GM21526 (cell line): ENCODE measurements at regions not wholly inside any gene's neighbourhood (a gene's known extent, or its start where the extent isn't known, plus 50 kb on each side); places are given as distances from the start of the nearest gene placed in this dataset.
A peak's percentile ranks its signal among the peaks of the same experiment; 100 is the strongest.

Source experiments
- ATAC-seq: cut with Tn5 transposase; IDR thresholded peaks from one replicate; pipeline ENCODE4 v1.9.1; 2021; ENCODE audit warnings: moderate library complexity; ENCODE audit not compliant: unreplicated experiment, low FRiP score

DNA sequence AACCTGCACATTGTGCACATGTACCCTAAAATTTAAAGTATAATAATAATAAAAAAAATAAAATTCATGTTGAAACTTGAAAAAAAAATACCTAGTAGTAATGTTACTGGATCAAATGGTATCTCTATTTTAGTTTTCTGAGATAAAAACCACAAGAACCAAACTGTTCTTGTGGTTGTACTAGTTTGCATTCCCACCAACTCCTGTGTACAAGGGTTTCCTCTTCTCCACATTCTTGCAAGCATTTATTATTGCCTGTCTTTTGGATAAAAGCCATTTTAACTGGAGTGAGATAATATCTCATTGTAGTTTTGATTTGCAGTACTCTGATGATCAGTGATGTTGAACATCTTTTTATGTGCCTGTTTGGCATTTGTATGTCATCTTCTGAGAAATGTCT is 177.7 kb downstream of the KIF20B start:
- ATAC-seq: no peak

- ATAC-seq: peak; percentile 41
Measured at GRCh38 chr10:89887406-89887805, 186.0 kb downstream of the KIF20B start.

DNA sequence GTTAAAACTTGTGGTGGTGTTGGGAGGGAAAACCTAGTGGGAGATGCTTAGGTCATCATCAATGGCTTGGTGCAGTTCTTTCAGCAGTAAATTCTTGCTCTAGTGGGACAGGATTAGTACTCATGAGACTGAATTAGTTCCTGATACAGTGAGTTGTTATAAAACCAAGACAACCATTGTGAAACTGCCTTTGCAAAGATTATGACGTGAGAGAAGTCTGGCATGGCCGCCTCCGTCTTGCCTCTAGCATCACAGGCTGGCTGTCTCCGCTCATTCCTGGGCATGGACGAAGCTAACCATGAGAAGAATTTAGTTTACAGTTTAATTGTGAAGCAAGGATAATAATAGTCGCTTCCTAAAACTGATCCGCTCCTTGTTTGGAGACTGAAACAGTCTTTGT is 186.4 kb downstream of the KIF20B start:
- peak; percentile 62 for ATAC-seq

GRCh38 chr10:89888321-89889070 is 187.1 kb downstream of the KIF20B start:
- ATAC-seq: peak; percentile 71

GRCh38 chr10:89889606-89890005 is 188.2 kb downstream of the KIF20B start:
- ATAC-seq: no peak

DNA sequence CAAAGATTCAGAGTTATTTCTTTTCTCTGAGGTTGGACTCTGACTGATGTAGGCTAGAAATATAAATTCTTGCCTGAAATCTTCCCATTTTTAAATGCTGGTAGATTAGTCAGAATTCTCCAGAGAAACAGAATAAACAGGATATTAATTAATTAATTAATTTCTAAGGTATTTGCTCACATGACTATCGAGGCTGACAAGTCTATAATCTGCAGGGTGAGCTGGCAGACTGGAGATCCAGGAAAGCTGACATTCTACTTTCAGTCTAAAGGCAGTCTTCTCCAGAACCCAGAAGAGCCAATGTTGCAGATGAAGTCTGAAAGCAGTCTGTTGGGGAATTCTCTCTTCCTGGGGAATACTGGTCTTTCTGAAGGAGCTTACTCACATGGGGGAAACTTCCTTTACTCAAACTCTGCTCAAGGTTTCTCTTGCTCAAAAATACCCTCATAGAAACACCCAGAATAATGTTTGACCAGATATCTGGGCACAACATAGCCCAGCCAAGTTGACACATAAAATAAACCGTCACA is 189.7 kb downstream of the KIF20B start:
- no peak for ATAC-seq

DNA sequence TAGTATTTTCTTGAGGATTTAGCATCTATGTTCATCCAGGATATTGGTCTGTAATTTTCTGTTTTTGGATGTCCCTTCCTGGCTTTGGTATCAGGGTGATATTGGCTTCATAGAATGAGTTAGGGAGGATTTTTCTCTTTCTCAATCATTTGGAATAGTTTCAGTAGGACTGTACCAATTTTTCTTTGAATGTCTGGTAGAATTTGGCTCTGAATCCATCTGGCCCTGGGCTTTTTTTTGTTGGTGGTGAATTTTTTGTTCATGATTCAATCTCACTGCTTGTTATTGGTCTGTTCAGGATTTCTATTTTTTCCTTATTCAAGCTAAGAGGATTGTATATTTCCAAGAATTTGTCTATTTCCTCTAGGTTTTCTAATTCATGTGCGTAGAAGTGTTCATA is 192.7 kb downstream of the KIF20B start:
- no peak for ATAC-seq

DNA sequence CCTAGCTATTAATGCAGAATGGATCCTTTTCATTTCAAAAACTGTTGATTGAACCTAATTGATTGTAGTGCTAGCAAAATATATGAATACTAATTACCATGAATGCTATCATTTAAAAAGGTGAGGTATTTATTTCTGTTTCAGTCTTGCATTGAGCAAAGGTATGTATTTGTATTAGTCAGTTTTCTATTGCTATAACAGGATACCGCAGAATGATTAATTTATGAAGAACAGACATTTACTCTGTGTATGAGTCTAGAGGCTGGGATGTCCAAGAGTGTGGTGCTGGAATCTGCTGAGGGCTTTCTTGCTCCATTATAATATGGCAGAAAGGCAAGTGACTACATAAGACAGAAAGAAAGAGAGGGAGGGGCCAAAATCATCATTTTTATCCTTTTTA is 199.2 kb downstream of the KIF20B start:
- no peak for ATAC-seq

DNA sequence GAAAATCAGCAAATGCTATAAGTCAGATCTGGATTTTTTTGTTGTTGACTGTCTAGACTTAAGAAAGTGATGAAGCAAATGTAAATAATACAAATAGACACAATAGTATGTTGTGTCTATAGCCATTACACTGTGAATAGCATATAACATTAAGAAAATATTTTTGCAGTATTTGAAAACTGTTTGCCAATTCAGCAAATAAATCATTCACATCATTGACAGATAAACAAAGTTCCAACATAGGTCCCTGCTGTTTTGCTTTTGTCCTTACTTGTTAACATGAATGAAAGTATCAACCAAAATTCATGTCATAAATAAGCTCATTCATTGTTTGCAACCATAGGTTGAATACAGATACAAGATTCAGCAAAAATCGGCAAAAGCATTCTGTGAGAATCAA is 200.5 kb downstream of the KIF20B start:
- ATAC-seq: no peak

DNA sequence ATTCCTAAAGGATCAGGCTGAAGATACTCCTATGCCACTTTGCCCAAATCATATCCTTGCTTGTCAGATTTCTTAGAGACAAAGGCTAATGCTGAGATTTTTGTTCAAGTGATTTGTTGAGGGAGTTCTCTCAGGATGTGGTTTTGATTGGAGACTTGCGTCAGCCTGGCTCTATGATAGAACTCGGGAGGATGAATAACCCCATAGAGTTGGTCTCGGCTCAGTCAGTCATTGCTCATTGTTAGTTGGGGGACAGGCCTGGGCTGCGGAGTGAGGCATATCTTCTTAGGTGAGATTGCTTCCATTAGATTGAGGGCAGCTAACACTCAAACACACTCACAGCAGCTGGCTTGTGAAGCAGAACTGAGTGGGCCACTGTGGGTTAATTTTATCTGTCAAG is 203.4 kb downstream of the KIF20B start:
- ATAC-seq: no peak

DNA sequence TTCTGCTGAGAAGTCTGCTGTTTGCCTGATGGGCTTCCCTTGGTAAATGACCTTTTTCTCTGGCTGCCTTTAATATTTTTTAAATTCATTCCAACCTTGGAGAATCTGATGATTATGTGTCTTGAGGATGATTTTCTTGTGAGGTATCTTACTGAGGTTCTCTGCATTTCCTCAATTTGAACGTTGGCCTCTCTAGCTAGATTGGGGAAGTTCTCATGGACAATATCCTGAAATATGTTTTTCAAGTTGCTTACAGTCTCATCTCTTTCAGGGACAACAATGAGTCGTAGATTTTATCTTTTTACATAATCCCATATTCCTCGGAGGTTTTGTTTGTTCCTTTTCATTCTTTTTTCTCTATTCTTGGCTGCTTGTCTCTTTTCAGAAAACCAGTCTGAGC is 208.4 kb downstream of the KIF20B start:
- ATAC-seq: no peak

- ATAC-seq: no peak
Measured at GRCh38 chr10:89915021-89915420, 213.6 kb downstream of the KIF20B start.

DNA sequence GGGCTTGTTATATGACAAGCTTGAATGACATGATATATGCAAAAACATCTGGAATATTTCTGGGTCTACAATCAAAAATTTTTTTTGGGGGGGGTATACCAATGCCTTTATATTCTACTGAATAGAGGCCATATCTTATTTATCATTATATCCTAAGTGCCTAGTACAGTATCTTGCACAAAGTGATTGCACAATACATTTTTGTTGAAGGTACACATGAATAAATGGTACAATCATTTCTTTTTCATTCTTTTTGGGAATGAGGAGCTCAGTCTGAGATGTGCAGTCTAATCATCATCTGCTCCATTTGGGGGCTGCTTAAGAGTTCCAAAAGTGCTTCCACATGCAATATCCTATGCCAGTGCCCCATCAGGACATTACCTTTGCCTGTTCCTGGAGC is 214.6 kb downstream of the KIF20B start:
- ATAC-seq: no peak

DNA sequence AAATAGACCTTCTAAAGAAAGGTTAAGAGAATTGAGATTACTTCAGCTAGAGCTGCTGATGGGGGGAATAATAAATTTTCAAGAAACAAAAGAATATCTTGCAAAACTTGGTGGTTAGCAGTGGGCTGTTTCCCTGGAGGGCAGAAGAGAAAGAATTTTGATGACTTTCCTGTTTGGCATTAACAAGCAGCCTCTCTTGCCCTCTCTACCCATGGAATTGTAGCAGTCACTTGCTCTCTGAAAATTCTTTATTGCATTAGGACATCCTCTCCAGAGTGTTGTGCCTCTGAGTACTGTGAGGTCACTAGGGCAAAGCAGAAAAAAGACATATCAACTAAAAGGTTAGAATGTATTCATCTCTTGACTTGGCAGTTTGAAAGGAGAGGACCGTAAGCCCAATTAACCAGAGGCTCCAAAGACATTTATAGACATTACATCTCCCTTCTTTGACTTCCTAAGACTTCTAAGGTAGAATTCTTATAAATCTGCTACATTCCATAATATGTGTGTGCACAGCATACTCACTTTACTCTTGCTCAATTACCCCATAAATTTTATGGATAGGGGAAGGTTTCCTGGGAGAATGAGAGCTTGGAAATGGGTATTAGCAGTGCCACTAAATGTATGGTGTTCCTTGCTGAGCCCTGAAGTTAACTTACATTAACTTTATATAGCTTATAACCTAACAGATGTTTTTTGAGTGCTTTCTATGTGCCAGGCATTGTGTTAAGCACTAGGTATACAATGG is 215.3 kb downstream of the KIF20B start:
- no peak for ATAC-seq

GRCh38 chr10:89921403-89921802 is 220.0 kb downstream of the KIF20B start:
- no peak for ATAC-seq

DNA sequence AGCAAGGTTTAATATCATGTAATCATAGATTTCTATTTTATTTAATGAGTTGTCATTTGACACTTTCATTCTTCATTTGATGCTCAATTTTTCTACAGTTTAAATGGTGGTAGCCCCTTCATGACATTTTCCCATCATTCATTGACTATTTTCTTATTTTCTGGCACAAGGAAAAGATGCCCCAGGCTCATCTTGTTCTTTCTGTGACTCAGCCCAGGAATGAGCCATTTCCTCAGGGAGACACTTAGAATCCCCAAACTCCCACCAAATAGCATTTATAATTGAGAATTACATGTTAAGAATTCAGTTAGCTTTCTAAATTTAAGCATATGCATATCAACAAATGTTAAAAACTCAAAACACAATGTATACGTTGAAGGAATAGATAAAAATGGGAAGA is 222.3 kb downstream of the KIF20B start:
- ATAC-seq: no peak

DNA sequence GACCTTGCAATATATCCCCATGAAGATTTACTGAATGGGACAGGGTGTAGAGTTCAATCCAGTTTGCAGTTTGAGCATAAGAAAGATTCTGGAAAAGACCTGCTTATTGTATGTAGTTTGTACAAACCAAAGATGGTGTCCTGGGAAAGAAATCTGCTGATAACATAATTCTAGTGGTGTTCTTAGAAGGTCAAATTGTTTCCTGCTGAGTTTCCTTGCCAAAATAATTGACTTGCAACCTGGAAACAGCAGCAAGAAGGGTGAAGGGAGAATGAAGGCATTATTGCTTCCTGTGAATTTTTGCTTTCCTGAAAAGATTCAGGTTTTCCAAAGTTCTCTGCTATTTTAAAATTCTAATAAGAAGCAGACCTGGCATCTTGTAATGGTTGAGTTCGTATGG is 222.9 kb downstream of the KIF20B start:
- ATAC-seq: no peak

DNA sequence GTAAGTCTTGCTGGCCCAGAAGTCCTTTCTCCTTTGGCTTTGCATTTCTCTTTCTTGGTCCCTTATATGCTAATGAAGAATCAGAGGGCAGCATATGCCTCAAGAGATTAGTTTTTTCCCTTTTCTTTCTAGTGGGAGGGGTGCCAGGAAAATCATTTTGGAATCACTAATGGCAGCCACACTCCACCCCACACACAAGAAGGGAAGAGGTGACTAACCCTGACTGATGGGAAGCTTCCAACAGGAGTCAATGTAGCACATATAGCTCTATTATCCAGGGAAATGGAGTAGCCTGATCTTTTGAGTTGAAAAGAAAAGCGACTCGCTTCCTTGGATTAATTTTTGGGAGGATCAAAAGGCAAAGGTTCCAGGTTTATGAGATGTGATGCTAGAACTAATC is 225.3 kb downstream of the KIF20B start:
- ATAC-seq: no peak

GRCh38 chr10:89929282-89930026 is 228.1 kb downstream of the KIF20B start:
- ATAC-seq: no peak

DNA sequence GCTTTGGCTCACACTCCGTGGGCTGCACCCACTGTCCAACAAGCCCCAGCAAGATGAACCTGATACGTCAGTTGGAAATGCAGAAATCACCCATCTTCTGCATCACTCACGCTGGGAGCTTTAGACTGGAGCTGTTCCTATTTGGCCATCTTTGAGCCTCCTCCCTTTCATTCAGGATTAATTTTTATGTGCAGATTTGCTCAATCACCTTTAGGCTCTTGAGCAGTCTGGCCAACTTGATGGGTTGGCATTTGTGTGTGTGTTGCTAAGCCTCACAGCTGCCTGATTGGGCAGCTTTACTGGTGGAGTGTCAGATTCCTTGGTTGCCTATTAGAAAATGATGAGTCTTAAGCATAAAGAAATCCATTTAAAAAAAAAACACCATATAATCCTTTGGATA is 236.1 kb downstream of the KIF20B start:
- no peak for ATAC-seq

DNA sequence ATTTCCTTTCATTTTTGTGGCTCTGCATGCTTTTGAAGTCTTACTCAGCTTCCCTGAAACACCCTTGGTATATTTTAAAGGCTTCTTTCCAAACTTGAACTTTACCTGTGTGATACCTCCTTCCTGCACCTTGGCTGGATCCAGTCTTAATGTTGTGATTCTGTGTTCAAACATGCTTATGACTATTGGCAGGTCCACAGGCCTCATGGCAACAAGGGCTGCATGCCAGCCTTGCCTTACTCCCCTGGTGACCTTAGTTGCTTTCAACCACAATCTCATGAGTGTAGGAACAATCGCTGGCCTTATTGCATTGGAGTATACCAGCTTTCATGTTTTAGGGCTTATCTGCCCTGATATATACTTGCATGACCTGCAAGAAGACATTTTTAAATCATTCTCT is 238.7 kb downstream of the KIF20B start:
- ATAC-seq: no peak
